Endothelial cell of umbilical vein (primary cell): ENCODE measurements at regions not wholly inside any gene's neighbourhood (a gene's known extent, or its start where the extent isn't known, plus 50 kb on each side); places are given as distances from the start of the nearest gene placed in this dataset.

Experiments
- BruUV-seq: library from RNA; stranded (reverse); fragments of 400-500 nt; replicated peaks from 2 replicates; lab custom pipeline; 2021; lab: Mats Ljungman, UMichigan
- CTCF ChIA-PET: fragments of 300-600, 350-600 bp; sonication (Branson Sonifier 250); formaldehyde crosslinking; loops from one replicate; lab custom pipeline; 2021; ENCODE audit warnings: antibody characterized with exemption, inconsistent platforms; lab: Charles Lee
- POLR2A ChIA-PET: fragments of 300-600, 350-600 bp; sonication (Branson Sonifier 250); formaldehyde crosslinking; loops from one replicate; lab custom pipeline; 2021; ENCODE audit warnings: antibody characterized with exemption, inconsistent platforms; lab: Charles Lee
- DNase-seq: peaks from one replicate; pipeline ENCODE4 v3.0.0-alpha.2; 2011; ENCODE audit warnings: low read depth, low spot score
- FAIRE-seq: peaks from 2 replicates; lab custom pipeline; 2011; peaks lifted over from hg19 to GRCh38; lab: Jason Lieb, UNC
- H2AFZ ChIP-seq: 2 replicates; pipeline ENCODE4 v1.6.0; 2012; ENCODE audit warnings: low read depth, low read length, control low read depth, inconsistent platforms
- H3K27ac ChIP-seq: 2 replicates; pipeline ENCODE4 v1.5.1; 2011; ENCODE audit warnings: low read depth, mild to moderate bottlenecking, control low read depth, low read length, moderate library complexity; ENCODE audit not compliant: insufficient read depth
- H3K27me3 ChIP-seq, 2 experiments: 2 replicates each; pipeline versions ENCODE4 v1.6.0 to v1.6.1; 2011; ENCODE audit warnings: low read length in 2 of 2, mixed read lengths in 1 of 2; ENCODE audit not compliant: control insufficient read depth in 2 of 2, insufficient read depth in 2 of 2
- H3K36me3 ChIP-seq, 2 experiments: 2 replicates in 1 of 2; 3 replicates in 1 of 2; pipeline ENCODE4 v1.5.1; 2011; ENCODE audit warnings: low read length in 2 of 2, mild to moderate bottlenecking in 1 of 2, moderate library complexity in 1 of 2; ENCODE audit not compliant: control insufficient read depth in 2 of 2, insufficient read depth in 2 of 2; ENCODE audit errors: extremely low read depth in 1 of 2
- H3K4me1 ChIP-seq: 3 replicates; pipeline ENCODE4 v1.5.1; 2011; ENCODE audit warnings: mild to moderate bottlenecking, low read length; ENCODE audit not compliant: control insufficient read depth, insufficient read depth; ENCODE audit errors: extremely low read depth
- H3K4me2 ChIP-seq: 2 replicates; pipeline ENCODE4 v1.6.1; 2011; ENCODE audit warnings: low read length, control low read depth, mixed read lengths; ENCODE audit not compliant: insufficient read depth
- H3K4me3 ChIP-seq, 3 experiments: fragments of 200-600 bp in 1 of 3; sonication (generic), shearing (Covaris generic) in 1 of 3; replicated peaks in 1 of 3; 2 replicates each; pipeline ENCODE4 v1.5.1; 2011 to 2016; ENCODE audit warnings: control low read depth in 3 of 3, low read length in 3 of 3, mild to moderate bottlenecking in 2 of 3, inconsistent platforms in 1 of 3, low read depth in 1 of 3, moderate library complexity in 1 of 3; ENCODE audit not compliant: insufficient read depth in 1 of 3
- H3K79me2 ChIP-seq: 2 replicates; pipeline ENCODE4 v1.6.0; 2012; ENCODE audit warnings: low read length, inconsistent platforms; ENCODE audit not compliant: control insufficient read depth, insufficient read depth
- H3K9ac ChIP-seq: replicated peaks from 2 replicates; pipeline ENCODE3; 2011; ENCODE audit warnings: low read length, control low read depth; ENCODE audit not compliant: insufficient read depth; ENCODE audit errors: extremely low read depth
- H3K9me1 ChIP-seq: replicated peaks from 3 replicates; pipeline ENCODE4 v1.6.0; 2011; ENCODE audit warnings: mild to moderate bottlenecking, low read length; ENCODE audit not compliant: control insufficient read depth, insufficient read depth; ENCODE audit errors: extremely low read depth
- H3K9me3 ChIP-seq: replicated peaks from 2 replicates; pipeline ENCODE4 v1.5.1; 2012; ENCODE audit warnings: low read length, inconsistent platforms; ENCODE audit not compliant: control insufficient read depth, insufficient read depth
- H4K20me1 ChIP-seq: replicated peaks from 2 replicates; pipeline ENCODE3; 2011; ENCODE audit warnings: mild to moderate bottlenecking, low read length; ENCODE audit not compliant: control insufficient read depth, insufficient read depth; ENCODE audit errors: extremely low read depth
- EZH2 ChIP-seq: IDR thresholded peaks from 2 replicates; pipeline ENCODE4 v1.6.1; 2012; ENCODE audit warnings: borderline replicate concordance, low read depth, mild to moderate bottlenecking, moderate library complexity, low read length, inconsistent platforms; ENCODE audit not compliant: severe bottlenecking
- FOS ChIP-seq: IDR thresholded peaks from 2 replicates; pipeline ENCODE4 v1.6.1; 2011; ENCODE audit warnings: mild to moderate bottlenecking, low read length, moderate library complexity, borderline replicate concordance; ENCODE audit not compliant: insufficient read depth
- GATA2 ChIP-seq: IDR thresholded peaks from 2 replicates; pipeline ENCODE4 v1.7.0; 2011; ENCODE audit warnings: low read depth, mild to moderate bottlenecking, moderate library complexity, mixed read lengths, low read length; ENCODE audit not compliant: insufficient read length, insufficient read depth
- JUN ChIP-seq: IDR thresholded peaks from 2 replicates; pipeline ENCODE4 v1.6.1; 2011; ENCODE audit warnings: borderline replicate concordance, low read depth; ENCODE audit not compliant: insufficient read length, insufficient read depth
- MYC ChIP-seq: IDR thresholded peaks from one replicate; pipeline ENCODE4 v1.6.1; 2011; ENCODE audit warnings: mild to moderate bottlenecking, low read depth, low read length
- POLR2A ChIP-seq: IDR thresholded peaks from 2 replicates; pipeline ENCODE4 v1.6.1; 2012; ENCODE audit warnings: low read depth, mild to moderate bottlenecking, control low read depth, low read length
- POLR2AphosphoS5 ChIP-seq: IDR thresholded peaks from 2 replicates; pipeline ENCODE4 v1.6.1; 2012; ENCODE audit warnings: low read depth, mild to moderate bottlenecking, control low read depth, low read length, moderate library complexity; ENCODE audit not compliant: insufficient read depth
- dilution Hi-C: fragments of 300-500 bp; cut with MboI; formaldehyde crosslinking; loops from one replicate; pipeline ENCODE4 v1.15.0; 2019; ENCODE audit warnings: low sequenced_read_pairs; ENCODE audit not compliant: extremely low pct_ligation_motif_present
- intact Hi-C: fragments of 100-400 bp; cut with micrococcal nuclease; formaldehyde crosslinking; loops from one replicate; pipeline ENCODE4 v1.10.0; 2022
- TF ChIP-seq, protein P1 (sequence below), 2 donors: IDR thresholded peaks; 1 replicate in 1 of 2; 2 replicates in 1 of 2; pipeline ENCODE4 v1.5.1; 2011; ENCODE audit warnings: low read length in 2 of 2, mild to moderate bottlenecking in 2 of 2, moderate library complexity in 2 of 2, control low read depth in 1 of 2, inconsistent platforms in 1 of 2, low read depth in 1 of 2; ENCODE audit not compliant: insufficient read depth in 1 of 2; ENCODE audit errors: extremely low read depth in 1 of 2
- TF ChIP-seq, protein P2 (sequence below): IDR thresholded peaks from 2 replicates; pipeline ENCODE4 v1.6.1; 2011; ENCODE audit not compliant: insufficient read depth, insufficient read length

DNA sequence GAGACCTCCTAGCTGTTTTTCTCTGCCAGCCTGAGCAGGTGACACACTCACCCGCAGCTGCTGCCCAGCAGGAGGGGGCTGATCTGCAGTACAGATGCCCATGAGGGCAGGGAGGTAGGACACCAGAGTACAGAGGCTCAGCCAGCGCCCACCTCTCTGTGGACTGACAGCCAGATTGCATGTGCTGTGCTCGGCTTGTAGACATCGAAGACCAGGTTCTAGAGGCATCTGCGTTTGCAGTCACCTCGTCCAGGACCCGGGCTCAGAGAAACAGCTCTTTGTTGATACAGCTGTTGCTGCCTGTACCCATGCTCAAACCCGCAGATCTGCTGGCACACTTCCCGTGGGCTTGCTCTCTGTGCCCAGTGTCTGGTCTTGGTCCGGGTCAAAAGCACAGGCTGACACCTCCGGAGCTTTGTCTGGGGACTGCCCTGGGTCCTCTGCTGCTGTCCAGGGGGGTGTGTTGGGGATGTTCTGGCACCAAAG, 224.7 kb downstream of the GLRX3 start:
- intact Hi-C loops (no loop called here), dilution Hi-C loops (no loop called here)
- FAIRE-seq (no peak), DNase-seq (no peak)
- no peaks in the 10 kb centered on the region for H3K9me1 ChIP-seq
- TF ChIP-seq MYC: no peak
- no peak for TF ChIP-seq FOS
- no peak for TF ChIP-seq EZH2
- TF ChIP-seq, protein P1, sequence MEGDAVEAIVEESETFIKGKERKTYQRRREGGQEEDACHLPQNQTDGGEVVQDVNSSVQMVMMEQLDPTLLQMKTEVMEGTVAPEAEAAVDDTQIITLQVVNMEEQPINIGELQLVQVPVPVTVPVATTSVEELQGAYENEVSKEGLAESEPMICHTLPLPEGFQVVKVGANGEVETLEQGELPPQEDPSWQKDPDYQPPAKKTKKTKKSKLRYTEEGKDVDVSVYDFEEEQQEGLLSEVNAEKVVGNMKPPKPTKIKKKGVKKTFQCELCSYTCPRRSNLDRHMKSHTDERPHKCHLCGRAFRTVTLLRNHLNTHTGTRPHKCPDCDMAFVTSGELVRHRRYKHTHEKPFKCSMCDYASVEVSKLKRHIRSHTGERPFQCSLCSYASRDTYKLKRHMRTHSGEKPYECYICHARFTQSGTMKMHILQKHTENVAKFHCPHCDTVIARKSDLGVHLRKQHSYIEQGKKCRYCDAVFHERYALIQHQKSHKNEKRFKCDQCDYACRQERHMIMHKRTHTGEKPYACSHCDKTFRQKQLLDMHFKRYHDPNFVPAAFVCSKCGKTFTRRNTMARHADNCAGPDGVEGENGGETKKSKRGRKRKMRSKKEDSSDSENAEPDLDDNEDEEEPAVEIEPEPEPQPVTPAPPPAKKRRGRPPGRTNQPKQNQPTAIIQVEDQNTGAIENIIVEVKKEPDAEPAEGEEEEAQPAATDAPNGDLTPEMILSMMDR (IDR thresholded peaks at IDR 0.05; ENCODE audit: extremely low read depth in 1 of 2, insufficient read depth in 1 of 2, low read depth in 1 of 2, low read length in 2 of 2): no peak
- no peak for TF ChIP-seq GATA2
- TF ChIP-seq POLR2A: no peak
- TF ChIP-seq, protein P2, sequence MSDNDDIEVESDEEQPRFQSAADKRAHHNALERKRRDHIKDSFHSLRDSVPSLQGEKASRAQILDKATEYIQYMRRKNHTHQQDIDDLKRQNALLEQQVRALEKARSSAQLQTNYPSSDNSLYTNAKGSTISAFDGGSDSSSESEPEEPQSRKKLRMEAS: no peak
- no peak for TF ChIP-seq POLR2AphosphoS5
- TF ChIP-seq JUN: no peak
- H3K36me3 ChIP-seq: no peaks in the 10 kb centered on the region
- no peaks in the 10 kb centered on the region for H3K79me2 ChIP-seq
- H3K27ac ChIP-seq: no peak overlapping the region
- no peak overlapping the region for H2AFZ ChIP-seq
- CTCF ChIA-PET: no interaction called here
- H3K9ac ChIP-seq: no peak overlapping the region
- H3K4me2 ChIP-seq: no peak overlapping the region
- peaks cover 10% of the 10 kb centered on the region for H3K9me3 ChIP-seq
- H4K20me1 ChIP-seq: no peaks in the 10 kb centered on the region
- H3K4me3 ChIP-seq: no peak overlapping the region
- POLR2A ChIA-PET: no interaction called here
- no TSS peak for BruUV-seq
- H3K4me1 ChIP-seq: no peaks in the 10 kb centered on the region
- no peaks in the 10 kb centered on the region for H3K27me3 ChIP-seq
